Jurkat, Clone E6-1 (cell line): ENCODE measurements at regions not wholly inside any gene's neighbourhood (a gene's known extent, or its start where the extent isn't known, plus 50 kb on each side); places are given as distances from the start of the nearest gene placed in this dataset.

Source experiments
- DNase-seq: peaks from one replicate; pipeline ENCODE4 v3.0.0-alpha.2; 2011; ENCODE audit warnings: low read depth, low spot score
- H3K4me3 ChIP-seq: 2 replicates; pipeline ENCODE4 v1.5.1; 2011; ENCODE audit warnings: mild to moderate bottlenecking, low read length, control low read depth, moderate library complexity

GRCh38 chrX:14228611-14229010 is 198.9 kb upstream of the GEMIN8 start:
- DNase-seq, result no peak

GRCh38 chrX:14220386-14220944 is 190.8 kb upstream of the GEMIN8 start:
- no peak for DNase-seq
- H3K4me3 ChIP-seq, result no peak overlapping the region

More at GRCh38 chrX:14228611-14229010, 198.9 kb upstream of the GEMIN8 start:
- no peak overlapping the region for H3K4me3 ChIP-seq

- DNase-seq, result no peak
- no peak overlapping the region for H3K4me3 ChIP-seq
Observed at GRCh38 chrX:14209034-14209433, 179.3 kb upstream of the GEMIN8 start.

GRCh38 chrX:14194711-14195110 is 165.0 kb upstream of the GEMIN8 start:
- no peak for DNase-seq
- no peak overlapping the region for H3K4me3 ChIP-seq

- no peak overlapping the region for H3K4me3 ChIP-seq
- no peak for DNase-seq
Observed at GRCh38 chrX:14193547-14193946, 163.9 kb upstream of the GEMIN8 start.

- H3K4me3 ChIP-seq, result no peak overlapping the region
- DNase-seq, result no peak
Observed at GRCh38 chrX:14173873-14174272, 144.2 kb upstream of the GEMIN8 start.

- H3K4me3 ChIP-seq, result no peak overlapping the region
- DNase-seq, result no peak
Observed at GRCh38 chrX:14164828-14165227, 135.1 kb upstream of the GEMIN8 start.

GRCh38 chrX:14125462-14125861 is 95.8 kb upstream of the GEMIN8 start:
- H3K4me3 ChIP-seq, result no peak overlapping the region
- no peak for DNase-seq

- no peak overlapping the region for H3K4me3 ChIP-seq
- DNase-seq, result no peak
Observed at GRCh38 chrX:14124562-14124961, 94.9 kb upstream of the GEMIN8 start.

- peak overlapping the region; percentile 7; the same call in 1 of the 2 replicates for H3K4me3 ChIP-seq
- DNase-seq, result peak; percentile 67
Observed at GRCh38 chrX:14095702-14096101, 66.0 kb upstream of the GEMIN8 start.

- DNase-seq, result no peak
- H3K4me3 ChIP-seq, result no peak overlapping the region
Observed at GRCh38 chrX:14094191-14094590, 64.5 kb upstream of the GEMIN8 start.

GRCh38 chrX:14084466-14084865 is 54.8 kb upstream of the GEMIN8 start:
- H3K4me3 ChIP-seq, result no peak overlapping the region
- DNase-seq, result no peak

- H3K4me3 ChIP-seq, result no peak overlapping the region
- no peak for DNase-seq
Observed at GRCh38 chrX:14083783-14084182, 54.1 kb upstream of the GEMIN8 start.

- DNase-seq, result no peak
- H3K4me3 ChIP-seq, result no peak overlapping the region
Observed at GRCh38 chrX:14079891-14080430, 50.3 kb upstream of the GEMIN8 start.
